ENCODE measurements at regions not wholly inside any gene's neighbourhood (a gene's known extent, or its start where the extent isn't known, plus 50 kb on each side); places are given as distances from the start of the nearest gene placed in this dataset.
A peak's percentile ranks its signal among the peaks of the same experiment; 100 is the strongest.

DNA sequence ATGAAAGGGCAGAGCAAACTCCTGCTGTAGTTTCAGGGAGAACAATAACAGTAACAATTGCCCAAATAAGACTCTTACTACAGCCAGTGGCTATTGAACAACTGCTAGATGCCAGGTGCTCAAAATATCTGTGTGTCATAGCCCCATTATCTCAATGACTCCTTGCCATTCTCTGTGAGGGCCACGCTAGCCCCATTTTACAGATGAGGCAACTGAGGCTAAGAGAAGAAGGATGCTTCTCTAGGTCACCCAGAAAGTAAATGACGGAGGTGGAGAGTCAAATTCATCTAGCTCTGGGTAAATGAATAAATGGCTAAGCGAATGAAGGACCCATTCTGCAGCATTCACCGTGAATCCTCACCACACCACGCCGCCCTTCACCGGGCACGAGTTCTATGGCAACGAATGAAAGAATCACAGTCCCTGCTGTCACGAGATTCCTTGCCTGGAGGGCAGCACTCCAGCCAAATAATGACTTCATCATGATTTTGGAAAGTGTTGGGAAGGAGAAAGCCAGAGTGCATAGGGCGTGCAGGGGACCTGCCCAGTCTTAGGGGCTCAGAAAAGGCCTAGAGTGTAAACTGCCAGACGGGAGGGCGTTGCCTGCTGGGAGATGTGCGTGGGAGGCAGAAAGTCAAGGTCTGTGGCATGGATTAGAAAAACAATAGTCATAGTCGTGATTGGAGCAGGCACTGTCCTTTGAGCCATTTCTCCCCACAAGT is 147.2 kb downstream of the C9orf50 start:
- no peak for DNase-seq (ENCODE audit: low read depth, low spot score)

DNA sequence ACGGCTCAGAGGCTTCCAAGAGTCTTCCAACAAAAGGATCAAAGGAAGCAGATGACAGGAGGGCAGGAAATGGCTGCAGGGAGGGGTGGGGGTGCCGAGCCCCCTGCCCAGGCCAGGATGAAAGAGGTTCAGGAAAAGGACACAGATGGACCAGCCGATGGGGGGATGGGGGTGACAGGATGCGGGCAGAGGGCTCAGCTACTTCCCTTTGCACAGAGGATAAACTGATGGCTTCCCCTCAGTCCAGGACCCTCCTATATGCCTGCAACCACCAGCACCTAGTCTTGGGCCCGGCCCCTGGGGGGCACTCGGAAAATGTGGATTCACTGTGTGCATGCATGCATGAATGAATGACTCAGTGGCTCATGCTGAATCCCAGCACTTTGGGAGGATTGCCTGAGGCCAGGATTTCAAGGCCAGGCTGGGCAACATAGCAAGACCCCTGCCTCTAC is 148.2 kb downstream of the C9orf50 start:
- DNase-seq (ENCODE audit: low read depth, low spot score) = no peak

DNA sequence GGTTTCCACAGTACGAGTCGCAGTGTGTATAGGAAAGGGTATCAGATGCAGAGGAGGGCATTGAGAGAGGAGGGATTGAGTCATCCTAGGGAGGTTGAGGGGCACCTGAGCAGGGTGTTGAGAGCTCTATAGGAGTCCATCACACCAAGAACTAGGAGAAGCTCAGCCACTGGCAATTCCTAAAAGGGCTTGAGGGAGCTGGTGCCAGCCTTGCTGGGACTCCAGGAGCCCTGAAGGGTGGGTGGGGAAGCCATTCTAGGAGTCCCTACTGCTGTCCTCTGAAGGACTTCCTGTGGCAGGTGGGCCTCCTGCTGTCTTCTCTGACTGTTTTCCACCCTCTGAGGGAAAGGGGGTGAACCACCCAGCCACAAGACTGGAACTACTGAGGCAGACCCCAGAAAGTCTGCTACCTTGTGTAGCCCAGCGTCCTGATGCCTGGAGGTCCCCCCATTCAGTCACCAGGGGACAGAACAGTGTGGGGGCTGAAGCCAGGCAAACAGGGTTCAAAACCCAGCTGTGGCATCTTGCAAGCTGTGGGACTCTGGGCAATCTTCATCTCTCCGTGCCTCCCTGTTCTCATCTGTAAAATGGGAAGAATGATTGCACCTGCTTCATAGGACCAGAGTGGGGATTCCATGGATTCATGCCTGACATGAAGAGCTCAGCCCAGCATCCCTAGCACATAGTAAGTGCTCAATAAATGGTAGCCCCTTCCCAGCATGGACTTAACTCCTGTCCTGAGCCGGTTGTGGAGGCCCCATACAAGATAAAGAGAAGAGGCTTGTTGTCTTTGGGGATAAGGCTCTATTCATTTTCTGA is 149.5 kb downstream of the C9orf50 start:
- no peak for DNase-seq (ENCODE audit: low read depth, low spot score)

DNA sequence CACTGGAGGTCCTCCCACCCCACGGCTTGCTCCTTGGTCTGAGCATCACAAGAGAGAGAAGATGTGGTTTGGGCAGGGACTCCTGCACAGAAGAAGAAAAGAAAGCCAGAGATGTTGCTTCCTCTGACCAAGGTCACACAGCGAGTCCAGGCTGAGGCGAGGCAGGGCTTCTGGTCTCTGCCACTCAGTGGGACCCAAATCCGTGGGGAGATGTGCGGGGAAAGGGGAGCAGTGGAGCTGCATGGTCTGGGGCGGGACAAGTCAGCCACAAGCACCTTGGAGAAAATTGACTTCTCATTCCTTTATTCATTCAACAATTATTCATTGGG is 150.9 kb downstream of the C9orf50 start:
- no peak for DNase-seq (ENCODE audit: low read depth, low spot score)

DNA sequence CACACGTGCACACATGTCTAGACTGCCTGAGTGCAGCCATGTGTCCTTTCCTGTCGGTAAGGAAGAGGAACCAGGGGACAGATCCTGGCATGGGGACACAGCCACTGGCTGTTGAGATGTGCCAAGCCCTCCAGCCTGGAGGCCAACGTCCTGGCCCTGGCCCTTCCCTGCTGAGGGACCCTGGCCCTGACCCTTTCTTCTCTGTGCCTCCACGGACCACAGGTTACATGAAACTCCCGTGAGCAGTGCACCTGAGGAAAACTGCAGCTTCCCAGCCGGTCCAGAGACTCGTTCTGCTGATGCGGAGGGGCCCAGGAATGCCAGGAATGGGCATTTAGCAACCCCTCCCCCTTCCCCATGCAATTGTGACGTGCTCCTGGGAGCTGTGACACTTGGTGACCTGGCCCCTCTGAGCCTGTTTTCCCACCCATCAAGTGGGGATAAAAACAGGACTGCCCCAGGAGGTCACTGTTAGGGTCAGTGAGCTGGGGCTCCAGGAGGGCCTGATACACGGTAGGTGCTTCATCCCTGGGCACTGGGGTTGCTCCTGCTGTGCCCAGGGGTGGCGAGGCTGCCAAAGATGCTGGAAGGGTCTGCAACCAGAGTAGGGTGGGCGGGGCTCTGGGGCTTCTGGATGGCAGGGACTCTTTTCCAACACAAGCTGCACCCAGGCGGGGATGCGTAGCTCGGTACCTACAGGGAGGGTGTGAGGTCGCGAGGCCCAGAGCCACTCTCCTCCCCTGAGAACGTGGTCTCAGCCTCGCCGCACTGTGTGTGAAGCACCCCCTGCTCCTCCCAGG is 151.5 kb downstream of the C9orf50 start:
- no peak for DNase-seq (ENCODE audit: low read depth, low spot score)

DNA sequence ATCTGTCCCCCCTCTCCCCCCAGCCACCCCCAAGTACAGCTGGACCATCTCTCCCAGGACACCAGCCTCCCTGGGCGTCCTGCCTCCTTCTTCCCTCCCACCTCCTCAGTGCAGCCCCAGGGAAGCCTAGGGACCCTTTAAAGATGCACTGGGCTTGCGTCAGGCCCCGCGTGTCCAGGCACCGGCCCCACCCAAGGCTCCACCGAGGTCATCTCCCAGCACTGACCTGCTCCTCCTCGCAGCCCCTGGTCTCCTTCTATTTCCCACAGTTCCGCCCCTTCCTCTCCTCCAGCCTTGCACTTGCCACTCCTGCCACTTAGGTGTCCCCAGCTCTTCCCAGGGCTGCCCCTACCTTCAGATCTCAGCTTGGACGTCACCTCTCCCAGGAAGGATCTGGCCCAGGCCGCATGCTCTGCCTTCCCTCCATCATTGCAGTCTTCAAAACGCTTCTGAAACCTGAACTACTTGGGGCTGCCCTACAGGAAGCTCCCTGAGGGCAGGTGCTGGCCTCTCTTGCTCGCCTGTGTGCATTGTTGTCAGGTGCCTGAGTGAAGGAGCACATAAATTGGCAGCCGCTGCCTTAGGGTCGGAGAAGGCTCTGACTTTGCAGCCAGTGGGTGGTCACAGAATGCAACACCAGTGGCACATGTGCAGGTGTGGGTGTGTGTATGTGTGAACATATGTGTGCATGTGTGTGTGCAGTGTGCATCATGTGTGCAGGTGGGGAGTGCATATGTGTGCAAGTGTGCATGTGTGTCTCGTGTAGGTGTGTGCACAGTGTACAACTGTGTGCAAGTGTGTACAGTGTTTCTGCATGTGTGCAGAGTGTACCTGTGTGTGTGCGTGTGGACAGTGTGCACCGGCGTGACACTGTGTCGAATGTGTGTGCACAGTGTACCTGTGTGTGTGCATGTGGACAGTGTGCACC is 152.9 kb downstream of the C9orf50 start:
- DNase-seq (ENCODE audit: low read depth, low spot score) = no peak

DNA sequence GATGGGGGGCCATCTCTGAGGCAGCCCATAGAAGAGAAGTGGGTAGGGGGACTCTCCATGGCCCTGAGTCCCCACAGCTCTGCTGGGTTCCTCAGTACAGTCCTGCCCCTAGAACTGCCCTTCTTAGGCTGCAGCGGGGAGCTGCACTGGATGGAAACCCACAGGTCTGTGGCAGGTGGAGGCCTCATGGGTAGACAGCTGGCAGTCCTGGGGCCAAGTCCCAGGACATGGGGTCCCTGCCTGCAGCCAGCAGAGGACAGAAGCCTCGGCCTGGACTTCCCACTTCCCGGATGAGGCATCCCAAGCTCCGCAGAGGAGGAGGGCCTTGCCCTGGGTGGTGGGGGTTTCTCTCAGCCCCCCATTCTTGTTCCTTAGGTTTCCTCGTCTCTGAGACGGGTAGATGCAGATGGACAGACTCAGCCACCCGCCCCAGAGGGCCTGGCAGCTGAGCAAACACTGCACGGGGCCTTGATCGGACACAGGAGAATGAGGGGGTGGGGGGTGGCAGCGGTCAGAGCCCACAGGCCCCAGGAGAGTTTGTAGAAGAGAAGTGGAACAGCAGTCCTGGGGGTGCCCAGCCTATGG is 153.8 kb downstream of the C9orf50 start:
- DNase-seq (ENCODE audit: low read depth, low spot score) = no peak

DNA sequence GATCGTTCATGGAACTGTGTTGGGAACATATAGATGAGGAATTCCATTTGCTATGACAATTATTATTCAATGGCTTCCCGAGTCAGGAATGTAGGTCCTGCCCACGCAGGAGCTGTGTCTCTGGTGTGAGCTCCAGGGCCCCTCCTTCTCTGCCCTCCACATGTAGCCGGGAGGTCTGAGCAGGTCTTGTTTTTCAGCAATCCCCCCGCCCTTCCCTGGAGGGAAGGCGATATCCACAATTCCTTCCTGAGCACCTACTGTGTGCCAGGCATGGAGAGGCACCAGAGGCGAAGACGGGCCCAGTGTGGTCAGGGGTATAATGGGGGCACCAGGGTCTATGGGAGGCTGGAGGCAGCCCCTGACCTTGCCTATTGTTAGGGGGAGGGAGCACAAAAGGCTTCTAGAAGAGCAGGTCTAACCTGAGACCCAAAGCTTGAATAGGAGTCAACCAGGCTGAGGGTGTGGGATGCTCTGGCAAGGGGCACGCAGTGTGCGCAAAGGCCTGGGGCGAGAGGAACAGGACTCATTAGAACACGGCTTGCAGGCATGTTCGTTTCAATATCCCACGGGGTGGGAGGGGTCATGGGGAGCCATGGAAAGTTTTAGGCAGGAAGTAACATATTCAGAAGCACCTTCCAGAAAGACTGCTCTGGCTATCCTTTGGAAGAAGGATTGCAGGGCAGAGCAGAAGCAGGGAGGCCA is 154.9 kb downstream of the C9orf50 start:
- DNase-seq (ENCODE audit: low read depth, low spot score) = no peak

DNA sequence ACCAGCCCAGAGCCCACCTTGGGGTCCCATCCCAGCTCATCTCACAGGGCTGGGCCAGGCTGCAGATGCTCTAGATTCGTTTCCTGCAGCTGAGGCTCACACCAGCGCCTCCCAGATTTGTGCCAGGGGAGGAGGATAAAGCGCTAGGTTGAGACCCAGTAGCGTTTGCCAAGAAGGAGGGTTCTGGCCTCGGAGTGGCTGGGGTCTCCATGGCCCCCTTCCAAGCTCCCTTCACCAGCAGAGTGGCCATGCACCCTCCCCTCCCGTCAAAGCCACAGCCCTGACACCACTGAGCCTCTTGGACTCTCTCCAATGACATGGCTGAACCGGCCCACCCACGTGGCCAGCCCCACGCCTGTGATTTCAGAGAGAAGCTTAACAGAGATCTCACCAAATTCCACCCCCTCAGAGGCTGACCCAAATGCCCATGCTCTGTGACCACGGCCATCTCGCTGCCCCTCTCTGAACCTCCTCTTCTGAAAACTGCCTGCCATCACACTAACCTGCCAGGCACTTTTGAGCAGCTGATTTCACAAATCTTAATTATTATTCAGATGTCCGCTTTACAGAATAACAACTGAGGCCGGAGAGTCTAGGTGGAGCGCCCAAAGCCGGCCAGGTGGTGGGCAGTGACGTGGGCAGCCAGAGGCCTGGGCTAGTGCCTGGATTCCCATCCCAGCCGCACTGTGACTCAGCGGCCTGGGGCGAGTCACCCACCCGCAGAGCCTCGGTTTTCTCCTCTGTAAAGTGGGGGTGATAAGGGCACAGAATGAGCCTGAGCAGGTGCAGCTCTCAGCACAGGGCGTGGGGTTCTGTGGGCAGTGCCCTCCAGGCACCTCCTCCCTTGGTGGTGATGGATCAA is 155.7 kb downstream of the C9orf50 start:
- peak; percentile 71 for DNase-seq (ENCODE audit: low read depth, low spot score)

DNA sequence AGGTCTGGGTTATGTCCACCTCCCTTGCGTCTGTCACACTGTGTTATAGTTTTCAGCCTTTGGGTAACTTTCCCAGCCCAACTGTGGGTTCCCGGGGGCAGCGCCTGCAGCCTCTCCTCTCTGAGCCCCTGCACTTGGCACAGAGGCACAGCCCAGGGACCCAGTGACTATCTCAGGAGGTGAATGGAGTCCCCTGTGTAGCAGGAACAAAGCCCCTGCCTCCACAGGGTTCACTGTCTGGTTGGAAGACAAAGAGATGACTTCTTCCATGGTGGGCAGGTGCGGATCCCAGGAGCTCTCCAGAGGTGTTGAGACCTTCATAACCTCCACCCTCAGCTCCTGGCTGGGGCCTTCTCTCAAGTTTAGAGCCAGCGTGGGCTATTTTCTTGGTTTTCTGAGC is 156.9 kb downstream of the C9orf50 start:
- no peak for DNase-seq (ENCODE audit: low read depth, low spot score)

DNA sequence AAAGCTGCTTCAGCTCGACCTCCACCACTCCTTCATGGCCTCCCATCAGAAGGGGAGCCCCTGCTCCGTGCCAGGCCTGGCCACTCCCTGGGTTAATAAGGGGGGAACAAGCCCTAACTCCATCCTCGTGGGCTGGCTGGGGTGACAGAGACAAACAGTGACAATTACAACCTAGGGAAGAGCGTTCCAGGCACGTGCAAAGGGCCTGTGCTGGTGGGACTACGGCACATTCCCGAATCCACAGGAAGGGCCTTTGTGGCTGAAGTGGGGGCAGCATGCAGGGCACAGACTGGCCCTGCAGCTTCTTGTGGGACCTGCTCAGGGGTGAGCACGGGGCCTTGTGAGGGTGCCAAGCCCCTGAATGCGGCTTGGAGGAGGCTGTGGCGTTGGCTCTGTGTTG is 157.4 kb downstream of the C9orf50 start:
- DNase-seq (ENCODE audit: low read depth, low spot score) = no peak

DNA sequence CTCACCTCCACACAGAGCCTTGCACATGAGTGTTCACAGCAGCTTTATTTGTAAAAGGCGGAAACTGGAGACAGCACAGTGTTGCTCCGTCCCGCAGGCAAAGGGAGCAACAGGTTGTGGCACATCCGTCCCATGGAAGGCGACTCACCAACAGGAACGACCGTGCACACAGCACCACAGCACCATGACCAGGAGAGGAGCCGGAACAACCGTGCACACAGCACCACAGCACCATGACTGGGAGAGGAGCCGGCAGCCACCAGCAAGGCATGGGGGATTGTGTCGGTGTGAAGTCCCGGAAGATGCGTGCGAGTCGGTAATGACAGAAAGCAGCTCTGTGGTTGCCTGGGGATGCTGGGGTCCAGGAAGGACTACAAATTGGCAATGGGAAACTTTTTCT is 158.5 kb downstream of the C9orf50 start:
- DNase-seq (ENCODE audit: low read depth, low spot score) = no peak

DNA sequence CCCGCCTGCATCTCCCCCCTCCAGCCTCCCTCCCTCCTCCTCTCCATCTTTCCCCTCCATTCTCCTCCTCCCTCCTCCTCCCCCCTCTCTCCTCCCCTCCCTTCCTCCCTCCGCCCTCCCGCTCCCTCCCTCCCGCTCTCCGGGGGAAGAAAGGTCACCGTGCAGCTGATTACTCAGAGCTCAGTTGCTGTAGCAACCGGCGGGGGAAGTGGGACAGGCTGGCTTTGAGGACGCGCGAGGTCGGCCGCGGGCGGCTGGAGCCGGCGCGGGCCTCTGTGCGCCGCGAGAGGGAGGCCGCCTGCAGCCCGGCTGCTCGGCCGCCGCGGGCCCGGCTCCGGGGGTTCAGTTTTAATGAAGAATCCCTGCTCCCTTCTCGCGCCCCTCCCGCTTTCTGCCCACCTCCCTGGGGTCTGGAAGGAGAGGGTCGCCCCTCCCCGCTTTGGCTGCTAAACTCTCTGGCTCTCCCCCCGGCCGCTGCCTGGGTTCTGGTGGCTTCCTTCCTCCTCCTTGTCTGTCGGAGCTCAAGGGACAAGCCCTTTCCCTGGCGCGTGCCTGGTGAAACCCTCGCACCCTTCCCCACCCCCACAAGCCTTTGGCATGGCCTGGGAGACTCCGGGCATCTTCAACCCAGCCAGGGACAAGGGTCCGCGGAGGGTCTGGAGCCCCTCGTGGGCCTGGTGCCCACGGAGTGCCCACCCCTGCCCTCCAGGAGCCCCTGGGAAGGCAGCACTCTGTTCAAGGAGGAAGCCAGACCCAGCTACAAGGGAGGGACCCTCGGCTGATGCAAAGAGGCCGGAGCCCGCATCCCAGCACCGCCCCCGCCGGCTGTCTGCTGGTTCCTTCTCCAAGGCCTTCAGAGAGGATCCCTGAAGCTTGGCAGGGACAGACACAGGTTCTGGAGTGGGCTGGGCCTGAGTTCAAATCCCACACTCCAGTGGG is 160.3 kb downstream of the C9orf50 start:
- peak; percentile 99 for DNase-seq (ENCODE audit: low read depth, low spot score)

DNA sequence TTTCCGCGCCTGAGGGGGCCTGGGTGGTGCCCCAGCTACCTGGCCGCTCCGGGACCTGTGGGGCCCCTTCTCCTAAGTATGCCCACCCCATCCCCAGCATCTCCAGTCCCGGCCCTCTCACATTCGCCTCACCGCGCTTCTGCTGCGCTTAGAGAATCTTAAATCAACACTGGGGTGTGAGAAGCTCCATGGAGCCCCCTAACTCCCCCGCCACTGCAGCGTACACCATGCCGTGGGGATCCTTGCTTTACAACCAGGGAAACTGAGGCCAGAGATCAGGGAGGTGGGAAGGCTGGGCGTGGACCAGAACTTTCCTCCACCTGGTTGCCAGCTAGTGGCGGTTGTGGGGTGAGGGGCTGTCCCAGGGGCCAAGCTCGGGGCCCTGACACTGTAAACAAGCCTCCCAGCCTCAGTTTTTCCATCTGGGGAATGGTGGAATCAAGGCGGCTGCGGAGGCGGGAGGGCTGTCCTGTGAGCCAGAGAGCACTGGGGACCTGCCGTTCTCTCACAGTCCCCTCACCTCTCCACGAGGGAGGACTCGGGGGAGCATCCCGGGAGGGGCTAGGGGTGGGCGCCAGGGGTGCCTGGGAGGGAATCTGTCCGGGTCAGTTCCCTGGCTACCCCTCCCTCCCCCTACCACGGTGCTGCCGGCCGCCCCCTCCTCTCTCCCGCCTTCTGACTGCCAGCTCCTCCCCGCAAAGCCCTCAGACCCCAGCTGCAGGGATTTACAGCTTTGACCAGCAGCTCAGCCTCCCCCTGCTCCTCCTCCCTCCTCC is 161.2 kb downstream of the C9orf50 start:
- no peak for DNase-seq (ENCODE audit: low read depth, low spot score)

DNA sequence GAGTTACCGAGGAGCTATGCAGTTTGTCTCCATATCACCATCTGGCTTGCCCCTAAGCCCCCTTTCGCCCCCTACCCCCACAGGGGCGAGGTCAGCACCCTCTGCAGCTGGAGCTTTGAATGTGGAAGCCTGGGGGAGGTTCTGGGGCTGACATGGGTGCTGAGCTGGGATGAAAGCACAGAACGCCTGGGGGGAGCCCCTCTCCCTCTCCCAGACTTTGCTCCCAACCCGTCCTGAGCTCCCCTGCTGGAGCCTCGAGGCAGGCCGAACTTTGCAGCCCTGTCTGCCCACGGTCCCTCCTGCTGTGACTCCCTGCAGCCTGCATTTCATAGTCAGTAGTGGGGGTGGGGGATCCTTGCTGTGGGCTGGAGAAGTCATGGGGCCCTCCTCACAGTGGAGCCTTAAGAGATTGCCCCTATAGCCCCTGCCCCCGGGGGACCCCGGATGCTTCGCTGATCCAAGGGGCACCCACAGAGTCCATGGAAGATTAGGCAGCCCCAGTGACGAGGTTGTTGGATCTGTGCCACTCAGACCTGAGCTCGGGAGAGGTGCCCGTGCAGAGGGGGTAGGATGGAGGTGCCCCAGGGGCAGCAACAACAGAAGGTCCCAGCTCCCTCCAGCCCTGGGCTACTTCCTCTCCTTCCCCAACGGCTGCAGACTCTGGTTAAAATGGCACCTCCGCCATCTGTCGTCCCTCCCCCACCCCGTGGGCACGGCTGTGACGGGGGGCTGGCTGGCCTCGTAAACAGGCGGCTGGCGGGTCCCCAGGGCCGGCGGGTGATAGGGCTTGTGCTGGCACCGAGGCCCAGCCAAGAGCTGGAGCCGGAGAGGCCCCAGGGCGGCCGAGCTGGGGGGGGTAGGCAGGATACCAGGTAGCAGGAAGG is 162.0 kb downstream of the C9orf50 start:
- peak; percentile 54 for DNase-seq (ENCODE audit: low read depth, low spot score)

DNA sequence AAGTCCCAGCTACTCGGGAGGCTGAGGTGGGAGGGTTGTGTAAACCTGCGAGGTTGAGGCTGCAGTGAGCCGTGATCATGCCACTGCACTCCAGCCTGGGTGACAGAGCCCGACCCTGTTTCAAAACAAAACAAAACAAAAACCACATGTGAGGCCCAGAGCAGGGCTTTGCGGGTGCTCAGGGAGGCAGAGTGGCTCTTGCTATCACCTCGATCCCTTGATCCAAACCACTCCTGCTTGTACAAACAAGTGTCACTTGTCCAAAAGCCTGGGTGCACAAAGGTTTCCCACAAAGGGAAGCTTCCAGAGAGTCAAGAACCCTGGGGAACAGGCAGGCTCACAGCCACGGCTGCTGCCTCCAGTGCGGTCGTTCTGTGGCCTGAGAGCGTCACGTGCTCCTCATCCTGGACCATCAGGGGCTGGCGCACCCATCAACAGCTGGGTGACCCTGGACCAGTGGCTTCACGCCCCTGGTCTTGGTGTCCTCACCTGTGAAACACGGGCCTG is 162.7 kb downstream of the C9orf50 start:
- DNase-seq (ENCODE audit: low read depth, low spot score) = peak; percentile 37

Measured in astrocyte of the hippocampus (primary cell).